ENCODE measurements at regions not wholly inside any gene's neighbourhood (a gene's known extent, or its start where the extent isn't known, plus 50 kb on each side); places are given as distances from the start of the nearest gene placed in this dataset.

- no peak overlapping the region for H3K27ac ChIP-seq (ENCODE audit: low read depth, low read length)
- H3K9ac ChIP-seq (ENCODE audit: low read length): no peak overlapping the region
- no peak overlapping the region for H2AFZ ChIP-seq (ENCODE audit: low read depth, low read length, severe bottlenecking)
- no peaks in the 10 kb centered on the region for H3K27me3 ChIP-seq (ENCODE audit: low read length)
- no peaks in the 10 kb centered on the region for H4K20me1 ChIP-seq (ENCODE audit: low read depth, low read length)
- H3K4me2 ChIP-seq (ENCODE audit: low read depth, low read length, poor library complexity, severe bottlenecking): no peak overlapping the region
- no peaks in the 10 kb centered on the region for H3K79me2 ChIP-seq (ENCODE audit: insufficient read depth, low read length)
- no peaks in the 10 kb centered on the region for H3F3A ChIP-seq (ENCODE audit: insufficient read depth)
- no peak for TF ChIP-seq EZH2phosphoT487 (conservative IDR thresholded peaks at IDR 0.05; ENCODE audit: low read length)
- TF ChIP-seq, protein P1, sequence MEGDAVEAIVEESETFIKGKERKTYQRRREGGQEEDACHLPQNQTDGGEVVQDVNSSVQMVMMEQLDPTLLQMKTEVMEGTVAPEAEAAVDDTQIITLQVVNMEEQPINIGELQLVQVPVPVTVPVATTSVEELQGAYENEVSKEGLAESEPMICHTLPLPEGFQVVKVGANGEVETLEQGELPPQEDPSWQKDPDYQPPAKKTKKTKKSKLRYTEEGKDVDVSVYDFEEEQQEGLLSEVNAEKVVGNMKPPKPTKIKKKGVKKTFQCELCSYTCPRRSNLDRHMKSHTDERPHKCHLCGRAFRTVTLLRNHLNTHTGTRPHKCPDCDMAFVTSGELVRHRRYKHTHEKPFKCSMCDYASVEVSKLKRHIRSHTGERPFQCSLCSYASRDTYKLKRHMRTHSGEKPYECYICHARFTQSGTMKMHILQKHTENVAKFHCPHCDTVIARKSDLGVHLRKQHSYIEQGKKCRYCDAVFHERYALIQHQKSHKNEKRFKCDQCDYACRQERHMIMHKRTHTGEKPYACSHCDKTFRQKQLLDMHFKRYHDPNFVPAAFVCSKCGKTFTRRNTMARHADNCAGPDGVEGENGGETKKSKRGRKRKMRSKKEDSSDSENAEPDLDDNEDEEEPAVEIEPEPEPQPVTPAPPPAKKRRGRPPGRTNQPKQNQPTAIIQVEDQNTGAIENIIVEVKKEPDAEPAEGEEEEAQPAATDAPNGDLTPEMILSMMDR (IDR thresholded peaks at IDR 0.05; ENCODE audit: insufficient read depth, low read length, poor library complexity, severe bottlenecking): no peak
- no peaks in the 10 kb centered on the region for H3K9me2 ChIP-seq (replicated peaks; ENCODE audit: insufficient read depth, low read length)
- H3K4me3 ChIP-seq (ENCODE audit: insufficient read depth, low read length, poor library complexity, severe bottlenecking): no peak overlapping the region
- H3K9me3 ChIP-seq (ENCODE audit: insufficient read depth, low read length): no peaks in the 10 kb centered on the region
- H3K36me3 ChIP-seq (ENCODE audit: low read length): no peaks in the 10 kb centered on the region
Observed at GRCh38 chr1:208944981-208945451, 638.5 kb upstream of the CAMK1G start.

GRCh38 chr1:208950206-208950605 lies 633.3 kb upstream of the CAMK1G start:
- TF ChIP-seq EZH2phosphoT487 (conservative IDR thresholded peaks at IDR 0.05; ENCODE audit: low read length): no peak
- TF ChIP-seq, protein P1 (IDR thresholded peaks at IDR 0.05; ENCODE audit: insufficient read depth, low read length, poor library complexity, severe bottlenecking): no peak
- Histone ChIP-seq H3K9ac (ENCODE audit: low read length) (no peak overlapping the region), H3K36me3 (ENCODE audit: low read length) (no peaks in the 10 kb centered on the region)

DNA sequence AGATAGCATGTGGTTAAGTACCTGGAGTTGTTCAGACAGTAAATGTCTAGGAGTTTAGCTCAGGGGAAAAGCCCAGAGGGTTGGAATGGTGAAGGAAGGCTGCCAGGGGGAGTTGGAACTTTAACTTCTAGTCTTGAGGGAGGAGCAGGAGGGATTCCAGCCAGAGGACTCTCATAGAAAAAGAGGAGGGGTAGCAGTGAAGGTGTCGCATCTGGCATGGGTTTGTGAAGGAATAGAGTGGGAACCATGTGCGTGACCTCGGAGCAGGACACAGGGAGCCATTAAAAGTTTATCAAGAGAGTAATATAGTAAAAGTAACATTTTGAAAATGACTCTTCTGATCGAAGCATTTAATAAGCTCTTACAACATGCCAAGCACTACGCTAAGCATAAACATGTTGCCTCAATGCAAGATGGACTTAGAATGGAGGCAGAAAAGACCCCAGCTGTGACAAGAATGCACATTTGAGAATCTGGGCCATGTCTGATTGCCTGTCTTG lies 632.4 kb upstream of the CAMK1G start:
- H3K36me3 ChIP-seq (ENCODE audit: low read length): no peaks in the 10 kb centered on the region
- H3K9me3 ChIP-seq (ENCODE audit: insufficient read depth, low read length): no peaks in the 10 kb centered on the region
- no peak for TF ChIP-seq EZH2phosphoT487 (conservative IDR thresholded peaks at IDR 0.05; ENCODE audit: low read length)
- TF ChIP-seq, protein P1 (IDR thresholded peaks at IDR 0.05; ENCODE audit: insufficient read depth, low read length, poor library complexity, severe bottlenecking): no peak
- no peak overlapping the region for H3K4me2 ChIP-seq (ENCODE audit: low read depth, low read length, poor library complexity, severe bottlenecking)
- H3K79me2 ChIP-seq (ENCODE audit: insufficient read depth, low read length): no peaks in the 10 kb centered on the region
- no peaks in the 10 kb centered on the region for H3F3A ChIP-seq (ENCODE audit: insufficient read depth)
- no peak overlapping the region for H2AFZ ChIP-seq (ENCODE audit: low read depth, low read length, severe bottlenecking)
- no peak overlapping the region for H3K27ac ChIP-seq (ENCODE audit: low read depth, low read length)
- H4K20me1 ChIP-seq (ENCODE audit: low read depth, low read length): no peaks in the 10 kb centered on the region
- no peak overlapping the region for H3K9ac ChIP-seq (ENCODE audit: low read length)
- H3K9me2 ChIP-seq (replicated peaks; ENCODE audit: insufficient read depth, low read length): no peaks in the 10 kb centered on the region
- no peaks in the 10 kb centered on the region for H3K27me3 ChIP-seq (ENCODE audit: low read length)
- no peak overlapping the region for H3K4me3 ChIP-seq (ENCODE audit: insufficient read depth, low read length, poor library complexity, severe bottlenecking)

More at GRCh38 chr1:208950206-208950605, 633.3 kb upstream of the CAMK1G start:
- no peaks in the 10 kb centered on the region for H4K20me1 ChIP-seq (ENCODE audit: low read depth, low read length)
- H3K4me3 ChIP-seq (ENCODE audit: insufficient read depth, low read length, poor library complexity, severe bottlenecking): no peak overlapping the region
- H3K27me3 ChIP-seq (ENCODE audit: low read length): no peaks in the 10 kb centered on the region
- H3K9me2 ChIP-seq (replicated peaks; ENCODE audit: insufficient read depth, low read length): no peaks in the 10 kb centered on the region
- no peaks in the 10 kb centered on the region for H3K9me3 ChIP-seq (ENCODE audit: insufficient read depth, low read length)
- no peak overlapping the region for H3K27ac ChIP-seq (ENCODE audit: low read depth, low read length)
- no peaks in the 10 kb centered on the region for H3F3A ChIP-seq (ENCODE audit: insufficient read depth)
- H3K79me2 ChIP-seq (ENCODE audit: insufficient read depth, low read length): no peaks in the 10 kb centered on the region
- H3K4me2 ChIP-seq (ENCODE audit: low read depth, low read length, poor library complexity, severe bottlenecking): no peak overlapping the region
- no peak overlapping the region for H2AFZ ChIP-seq (ENCODE audit: low read depth, low read length, severe bottlenecking)

Measured in SU-DHL-6 (cell line).